ENCODE measurements at regions not wholly inside any gene's neighbourhood (a gene's known extent, or its start where the extent isn't known, plus 50 kb on each side); places are given as distances from the start of the nearest gene placed in this dataset.

DNA sequence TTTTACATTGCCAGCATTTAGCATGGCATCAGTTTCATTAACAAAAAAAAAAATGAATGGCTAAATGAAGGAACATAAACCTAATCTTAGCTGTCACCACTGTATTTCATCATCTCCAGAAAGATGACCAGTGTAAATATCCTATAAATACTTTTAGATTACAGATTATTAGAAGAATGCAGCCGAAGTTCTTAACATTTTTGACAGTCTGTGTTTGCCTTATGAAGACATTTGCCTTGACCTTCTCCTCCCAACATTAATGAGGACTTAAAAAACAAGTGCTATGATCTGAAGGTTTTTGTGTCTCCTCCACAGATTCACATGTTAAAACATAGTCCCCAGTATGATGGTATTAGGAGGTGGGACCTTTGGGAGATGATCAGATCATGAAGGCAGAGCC, 253.0 kb downstream of the SNAPC1 start:
- DNase-seq (ENCODE audit: low spot score) = no peak

DNA sequence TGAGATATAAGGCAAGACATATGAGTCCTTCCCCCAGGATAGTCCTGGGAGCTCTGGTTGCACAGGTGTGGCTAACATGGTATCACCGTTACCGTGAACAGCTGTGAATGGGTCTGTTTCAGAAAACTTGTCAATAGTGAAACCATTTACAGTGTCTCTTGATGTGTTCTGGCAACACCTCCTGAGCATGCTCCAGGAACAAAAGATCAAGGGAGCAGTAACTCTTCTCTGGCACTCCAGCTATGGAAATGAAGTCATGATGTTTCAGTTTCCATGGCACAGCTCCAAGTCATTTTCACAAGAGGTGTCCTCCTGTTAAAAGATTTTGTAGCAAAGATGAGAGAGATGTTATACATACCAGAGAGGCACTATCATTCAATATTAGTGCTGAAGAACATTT, 253.7 kb downstream of the SNAPC1 start:
- no peak for DNase-seq (ENCODE audit: low spot score)

DNA sequence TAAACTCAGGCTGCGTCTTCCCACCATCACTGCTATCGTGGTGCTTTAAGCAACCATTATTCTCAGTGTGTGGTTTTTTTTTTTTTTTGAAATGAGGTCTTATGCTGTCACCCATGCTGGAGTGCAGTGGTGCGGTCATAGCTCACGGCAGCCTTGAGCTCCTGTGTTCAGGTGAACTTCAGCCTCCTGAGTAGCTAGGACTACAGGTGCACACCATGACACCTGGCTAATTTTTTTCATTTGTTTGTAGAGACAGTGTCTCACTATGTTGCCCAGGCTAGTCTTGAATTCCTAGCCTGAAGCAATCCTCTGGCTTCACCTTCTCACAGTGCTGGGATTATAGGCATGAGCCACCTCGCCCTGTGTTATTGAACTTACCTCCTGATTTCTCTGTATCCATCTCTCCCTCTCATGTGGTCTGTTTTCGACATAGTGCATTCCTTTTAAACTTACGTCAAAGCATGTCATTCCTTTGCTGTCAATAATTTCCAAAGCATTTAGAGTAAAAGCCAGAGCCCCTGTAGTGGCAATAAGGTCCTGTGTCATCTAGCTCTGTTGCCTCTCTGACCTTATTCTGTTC, 255.5 kb downstream of the SNAPC1 start:
- DNase-seq (ENCODE audit: low spot score) = no peak

DNA sequence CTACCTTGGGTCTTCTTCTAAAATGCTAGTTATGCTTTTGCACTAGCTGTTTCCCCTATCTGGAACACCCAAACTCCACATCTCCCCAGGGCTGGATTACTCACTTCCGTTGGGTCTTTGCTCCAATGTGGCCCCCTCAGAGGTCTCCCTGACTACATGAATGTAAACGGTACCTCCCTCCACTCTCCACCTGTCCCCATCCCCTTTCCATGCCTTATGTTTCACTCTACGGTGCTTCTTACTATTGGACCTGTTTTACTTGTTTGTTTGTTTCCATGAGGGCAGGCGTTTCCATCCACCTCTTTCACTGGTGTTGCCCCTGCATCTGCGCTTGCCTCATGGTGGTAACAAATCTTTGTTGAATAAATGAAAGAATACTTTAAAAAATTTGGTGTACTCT, 256.4 kb downstream of the SNAPC1 start:
- no peak for DNase-seq (ENCODE audit: low spot score)

DNA sequence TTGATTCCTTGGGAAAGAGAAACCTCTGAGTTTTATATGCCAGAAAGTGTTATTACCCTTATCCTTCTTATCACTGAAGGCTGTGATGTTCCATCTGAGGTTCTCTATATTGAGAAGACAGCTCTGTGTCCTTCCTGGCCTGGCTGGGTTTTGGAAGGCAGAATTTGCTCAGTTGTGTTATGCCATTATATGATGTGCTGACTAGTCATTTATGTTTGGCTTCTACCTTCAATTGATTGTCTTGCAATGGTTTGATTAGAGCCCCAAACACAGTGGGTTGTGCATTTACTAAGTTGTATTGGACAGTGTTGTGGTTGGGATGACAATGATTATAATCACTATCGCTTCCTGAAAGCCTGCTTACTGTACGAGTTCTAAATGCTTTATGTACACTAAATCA, 265.7 kb downstream of the SNAPC1 start:
- no peak for DNase-seq (ENCODE audit: low spot score)

DNA sequence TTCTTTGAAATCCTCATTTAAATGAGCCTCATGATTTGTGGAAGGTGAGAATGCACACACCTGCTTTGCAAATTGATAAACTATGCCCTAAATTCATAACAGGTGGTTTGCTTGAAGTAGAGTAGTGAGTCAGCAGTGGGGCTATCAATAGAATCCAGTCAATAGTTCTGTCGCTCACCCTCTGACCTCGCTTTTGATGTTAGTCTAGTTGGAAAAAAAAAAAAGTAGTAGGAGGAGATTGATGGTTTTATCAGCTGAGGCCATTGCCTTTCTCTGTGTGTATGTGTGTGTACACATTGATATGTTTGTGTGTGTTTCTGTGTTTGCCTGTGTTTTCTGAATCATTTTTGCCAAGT, 267.3 kb downstream of the SNAPC1 start:
- DNase-seq (ENCODE audit: low spot score) = no peak

DNA sequence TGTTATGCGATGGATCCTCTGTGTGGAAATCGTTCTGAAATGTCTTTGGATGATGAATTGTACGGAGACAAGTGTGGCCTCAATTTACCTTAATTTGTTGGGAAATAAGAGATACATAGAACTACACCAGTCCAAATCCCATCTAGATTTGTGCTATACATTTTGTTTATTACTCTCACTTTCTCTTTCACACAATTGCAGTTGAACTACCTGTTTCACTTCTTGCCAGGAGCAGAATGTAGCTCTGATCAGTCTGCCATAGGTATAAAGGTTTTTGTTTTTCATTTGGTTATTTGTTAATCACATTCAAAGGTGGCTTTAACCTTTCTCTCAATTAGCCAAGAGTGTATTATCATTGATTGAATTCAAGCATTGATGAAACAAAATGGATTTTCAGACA, 268.2 kb downstream of the SNAPC1 start:
- no peak for DNase-seq (ENCODE audit: low spot score)

DNA sequence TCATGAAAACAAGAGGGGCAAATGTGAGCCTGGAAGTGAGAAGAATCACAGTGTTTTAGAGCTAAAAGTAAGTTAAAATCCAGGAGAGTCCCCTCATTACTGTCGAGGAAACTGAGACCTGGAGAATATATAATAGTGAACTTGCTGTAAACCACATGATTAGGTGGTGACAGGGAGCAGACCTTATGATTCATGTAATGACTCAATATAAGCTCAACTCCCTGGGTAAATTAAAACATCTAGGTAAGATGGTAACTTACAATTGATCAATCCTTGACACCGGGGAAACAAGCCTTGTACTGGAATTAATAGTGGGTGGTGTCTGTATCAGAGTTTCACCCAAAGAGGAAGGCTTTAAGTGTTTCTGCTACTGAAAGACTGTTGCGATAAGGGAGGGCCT, 269.3 kb downstream of the SNAPC1 start:
- DNase-seq (ENCODE audit: low spot score) = no peak

DNA sequence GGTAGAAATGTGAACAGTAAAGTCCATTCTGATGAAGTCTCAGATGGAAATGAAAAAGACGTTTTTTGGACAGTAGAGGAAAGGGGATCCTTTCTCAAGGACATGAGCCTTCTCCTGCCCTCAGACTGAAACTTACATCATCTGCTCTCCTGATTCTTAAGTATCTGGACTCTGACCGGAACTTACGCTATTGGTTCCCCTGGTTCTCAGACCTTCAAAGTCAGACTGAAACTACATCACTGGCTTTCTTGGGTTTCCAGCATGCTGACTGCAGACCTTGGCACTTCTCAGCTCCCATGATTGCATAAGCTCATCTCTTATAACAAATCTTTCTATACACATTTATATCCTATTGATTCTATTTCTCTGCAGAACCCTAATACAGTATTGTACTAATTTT, 291.0 kb downstream of the SNAPC1 start:
- DNase-seq (ENCODE audit: low spot score) = no peak

DNA sequence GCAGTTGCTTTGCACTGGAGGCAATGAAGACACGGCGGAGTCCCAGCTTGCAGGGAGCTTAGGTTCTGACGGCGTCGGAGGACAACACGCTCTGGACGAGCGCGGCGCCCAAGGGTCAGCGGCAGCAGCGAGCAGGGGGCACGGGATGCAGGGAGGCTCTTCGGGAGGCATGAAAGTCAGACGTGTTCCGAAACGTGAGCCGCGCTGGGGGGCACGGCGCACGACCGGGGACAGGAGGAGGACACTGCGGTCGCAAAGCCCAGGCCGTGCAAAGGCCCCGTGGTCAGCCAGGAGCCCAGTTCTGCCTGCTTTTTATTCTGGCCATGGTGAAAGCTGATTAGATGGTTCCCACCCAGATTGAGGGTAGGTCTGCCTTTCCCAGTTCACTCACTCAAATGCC, 294.6 kb downstream of the SNAPC1 start:
- DNase-seq (ENCODE audit: low spot score) = no peak

DNA sequence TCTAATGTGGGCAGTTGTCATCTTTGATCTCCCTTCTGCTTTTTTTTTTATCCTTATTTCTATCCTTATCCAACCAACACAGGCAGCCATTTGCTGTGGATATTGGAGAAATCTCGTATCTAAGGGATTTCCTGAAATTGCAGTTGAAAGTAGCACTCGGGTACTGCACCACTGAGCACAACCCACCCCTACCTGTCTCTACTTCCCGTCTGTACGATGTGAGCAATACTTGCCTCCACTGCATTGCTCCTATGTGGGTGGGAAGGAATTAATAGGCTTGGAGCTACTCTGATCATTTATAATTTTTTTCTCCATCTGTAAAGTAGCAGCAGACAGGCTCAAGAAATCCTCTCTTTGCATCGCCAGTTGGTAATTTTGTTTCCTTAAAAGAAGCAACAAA, 300.4 kb downstream of the SNAPC1 start:
- no peak for DNase-seq (ENCODE audit: low spot score)

DNA sequence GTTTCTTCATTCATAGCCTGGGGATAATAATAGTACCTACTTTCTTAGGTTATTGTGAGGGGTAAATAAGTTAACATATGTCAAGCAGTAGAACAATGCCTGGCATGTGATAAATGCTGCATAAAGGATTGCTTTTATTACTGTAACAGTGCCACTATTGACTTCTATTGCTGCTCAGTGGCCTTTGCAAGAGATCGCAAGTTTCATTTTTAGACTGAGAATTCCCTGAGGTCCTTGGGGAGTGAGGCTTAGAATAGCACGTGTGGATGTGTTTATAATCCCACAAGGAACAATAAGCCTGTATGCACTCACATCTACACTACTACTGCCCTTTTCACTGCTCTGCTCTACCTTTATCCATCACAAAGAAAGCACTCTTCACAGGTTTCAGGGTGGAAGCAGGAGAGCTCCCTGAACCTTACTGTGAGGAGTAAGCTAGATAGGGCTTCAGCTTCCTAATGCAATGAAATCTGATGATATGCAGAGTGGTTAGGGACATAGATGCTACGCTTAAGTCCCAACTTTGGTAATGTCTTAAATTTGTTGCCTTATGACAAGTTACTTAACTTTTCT, 302.6 kb downstream of the SNAPC1 start:
- DNase-seq (ENCODE audit: low spot score) = no peak

DNA sequence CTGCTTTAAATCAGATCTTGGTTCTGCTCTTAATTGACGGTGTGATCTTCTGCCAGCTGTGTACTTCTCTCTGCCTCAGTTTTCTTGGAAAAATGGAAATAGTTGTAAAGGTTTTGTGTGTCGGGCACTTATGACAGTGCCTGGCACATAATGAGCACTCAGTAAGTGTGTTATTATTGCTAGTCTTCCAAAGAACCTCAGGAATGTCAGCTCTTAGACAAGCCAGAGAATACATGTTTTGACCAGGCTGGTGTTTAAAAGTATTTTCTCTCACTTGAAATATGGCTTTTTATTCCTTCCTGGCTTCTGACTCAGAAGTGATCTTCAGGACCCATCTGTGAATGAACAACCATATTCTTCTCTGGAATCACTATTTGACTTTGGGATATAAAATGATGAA, 304.1 kb downstream of the SNAPC1 start:
- no peak for DNase-seq (ENCODE audit: low spot score)

DNA sequence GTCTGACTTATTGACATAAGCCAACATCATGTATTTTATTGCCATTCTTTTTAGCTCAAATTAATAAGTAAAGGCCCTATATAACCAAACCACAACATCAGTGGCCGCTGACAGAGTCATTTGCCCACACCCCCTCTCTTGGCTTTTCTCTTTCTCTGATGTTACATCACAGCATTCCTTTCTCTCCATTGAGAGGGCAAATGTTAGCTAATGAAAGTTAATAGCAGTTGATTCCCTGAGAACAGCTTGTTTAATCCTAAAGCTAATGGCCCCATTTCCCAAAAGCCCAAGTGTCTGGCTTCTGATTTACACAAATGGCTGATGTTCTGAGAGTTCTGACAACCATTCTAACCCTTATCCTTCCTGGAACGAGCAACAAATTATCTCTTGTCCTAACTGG, 308.8 kb downstream of the SNAPC1 start:
- DNase-seq (ENCODE audit: low spot score) = no peak

DNA sequence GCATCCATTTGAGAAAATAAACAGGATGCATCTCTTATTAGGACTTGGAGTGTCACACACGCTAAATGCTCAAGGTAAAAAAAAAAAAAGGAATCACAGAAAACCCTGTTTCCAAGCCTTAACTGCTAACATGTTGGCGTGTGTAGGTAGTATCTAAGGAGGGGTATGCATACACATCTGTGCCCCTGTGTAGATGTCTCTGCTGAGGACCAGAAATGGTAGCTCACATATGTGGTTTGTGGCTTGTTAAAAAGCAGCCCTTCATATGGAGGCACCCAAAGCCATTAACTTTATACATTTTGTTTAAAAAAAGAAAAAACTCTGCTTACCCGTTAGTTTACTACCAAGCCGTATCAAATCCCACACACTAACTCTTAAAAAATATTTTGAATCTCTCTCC, 314.1 kb downstream of the SNAPC1 start:
- DNase-seq (ENCODE audit: low spot score) = no peak

DNA sequence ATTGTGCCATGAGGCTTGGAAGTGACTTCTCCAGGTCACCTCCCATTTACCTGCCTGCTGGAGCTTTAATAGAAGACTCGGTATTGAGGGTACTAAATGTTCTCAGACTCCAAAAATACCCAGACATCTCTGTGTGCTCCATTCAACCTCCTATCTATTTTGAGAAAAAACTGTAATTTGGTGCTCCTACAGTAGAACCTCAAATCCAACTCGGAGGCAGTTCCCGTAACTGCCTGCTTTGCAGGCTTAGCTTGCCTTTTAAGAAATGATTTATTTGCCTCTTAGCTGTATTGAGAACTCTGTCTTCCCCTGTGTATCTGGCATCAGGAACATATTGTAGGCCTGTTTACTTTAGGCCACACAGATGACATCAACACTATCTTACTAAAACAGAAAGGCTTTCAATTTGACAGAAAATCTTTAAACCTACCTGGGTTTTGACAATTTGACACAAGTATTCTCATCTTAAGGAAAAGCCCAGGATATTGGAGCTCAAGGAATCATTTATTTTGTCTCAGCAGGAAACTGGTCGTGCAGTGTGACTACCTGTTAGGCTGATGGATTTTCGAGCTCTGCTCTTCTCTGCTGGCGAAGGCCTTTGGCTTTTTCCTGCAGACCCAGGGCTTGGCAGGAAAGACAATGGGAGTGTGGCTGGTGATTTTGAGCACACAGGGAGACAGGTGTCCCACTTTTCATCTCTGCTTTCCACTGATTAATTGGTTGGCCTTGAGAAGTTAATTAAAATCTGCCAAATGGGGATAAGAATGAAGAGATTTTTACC, 314.8 kb downstream of the SNAPC1 start:
- no peak for DNase-seq (ENCODE audit: low spot score)

DNA sequence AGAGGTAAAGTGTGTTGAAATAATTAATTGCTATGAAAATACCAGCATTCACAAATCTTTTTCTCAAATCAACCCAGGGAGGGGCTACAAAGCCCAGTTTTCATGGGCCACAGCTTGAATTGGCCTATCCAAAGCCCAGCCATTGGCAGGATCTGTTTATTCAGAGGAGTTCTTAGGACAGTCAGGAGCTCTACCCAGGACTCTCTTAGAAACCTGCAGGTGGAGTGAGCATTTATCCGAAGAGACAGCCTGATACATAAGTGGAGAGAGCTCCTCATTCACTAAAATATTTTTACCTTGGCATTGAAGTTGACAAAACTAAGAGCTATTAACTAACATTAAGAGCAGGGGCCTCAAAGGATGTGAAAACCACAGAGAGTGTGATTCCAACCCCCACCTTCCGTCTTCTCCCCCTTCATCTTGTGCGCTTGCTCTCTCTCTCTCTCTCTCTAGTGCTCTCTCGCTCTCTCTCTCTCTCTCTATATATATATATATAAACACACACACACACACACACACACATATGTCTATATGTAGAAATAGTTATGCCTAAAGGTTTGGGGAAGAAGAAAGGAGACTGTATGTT, 315.5 kb downstream of the SNAPC1 start:
- no peak for DNase-seq (ENCODE audit: low spot score)

DNA sequence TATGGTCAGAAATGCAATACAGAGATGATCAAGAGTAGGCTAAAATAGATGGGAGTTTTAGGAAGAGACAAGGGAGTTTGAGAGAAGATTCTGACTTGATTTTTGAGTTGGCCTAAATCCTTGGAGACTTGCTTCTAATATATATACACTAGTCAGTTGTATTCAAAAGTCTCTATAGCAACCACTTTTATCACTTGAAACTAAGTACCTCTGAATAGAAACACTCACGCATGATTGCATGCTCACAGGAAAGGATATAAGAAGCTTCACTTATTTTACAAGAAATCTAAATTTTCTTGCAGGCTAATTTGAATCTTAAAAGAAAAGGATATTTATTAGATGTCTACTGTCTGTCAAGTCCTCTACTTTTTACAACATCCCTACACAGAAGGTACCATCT, 316.8 kb downstream of the SNAPC1 start:
- DNase-seq (ENCODE audit: low spot score) = no peak

DNA sequence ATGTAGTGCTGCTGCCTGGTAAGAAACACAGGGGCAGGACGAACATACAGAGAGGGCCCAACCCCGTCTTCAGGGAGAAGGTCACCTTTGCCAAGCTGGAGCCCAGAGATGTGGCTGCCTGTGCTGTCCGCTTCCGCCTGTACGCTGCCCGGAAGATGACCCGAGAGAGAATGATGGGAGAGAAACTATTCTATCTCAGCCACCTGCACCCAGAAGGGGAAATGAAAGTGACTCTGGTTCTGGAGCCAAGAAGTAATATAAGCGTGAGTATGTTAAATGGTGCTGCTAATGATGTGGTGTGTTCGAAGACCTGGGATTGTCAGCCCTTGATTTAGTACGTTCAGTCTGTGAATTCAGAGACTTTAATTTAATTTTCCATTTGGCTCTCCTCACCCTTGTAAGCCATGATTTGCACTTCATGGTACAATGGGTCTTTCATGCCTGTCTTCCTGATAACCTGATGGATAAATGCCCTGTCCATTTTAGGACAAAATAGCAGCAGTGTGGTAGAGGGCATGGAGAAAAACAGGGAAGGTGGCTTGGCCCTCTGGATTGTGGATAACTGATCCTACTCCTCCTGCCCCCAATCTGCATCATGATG, 318.9 kb downstream of the SNAPC1 start:
- DNase-seq (ENCODE audit: low spot score) = no peak

DNA sequence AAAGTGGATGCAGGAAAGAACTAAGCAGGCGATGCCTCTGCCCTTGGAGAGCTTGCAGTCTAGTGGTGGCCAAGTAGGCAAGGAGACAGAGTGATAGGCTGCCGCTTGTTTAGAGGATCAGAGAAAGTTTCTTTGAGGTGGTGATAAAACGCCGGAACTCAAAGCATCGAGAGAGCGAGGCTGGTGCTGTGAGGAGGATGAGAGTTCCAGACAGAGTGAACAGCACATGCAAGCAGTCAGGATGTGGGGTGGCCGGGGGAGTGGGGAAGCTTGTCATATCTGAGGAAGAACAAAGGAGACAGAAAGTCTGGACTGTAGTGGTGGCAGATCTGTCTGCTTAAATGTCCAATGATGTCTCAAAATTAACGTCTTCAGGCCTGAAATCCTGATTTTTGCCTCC, 319.7 kb downstream of the SNAPC1 start:
- no peak for DNase-seq (ENCODE audit: low spot score)

DNA sequence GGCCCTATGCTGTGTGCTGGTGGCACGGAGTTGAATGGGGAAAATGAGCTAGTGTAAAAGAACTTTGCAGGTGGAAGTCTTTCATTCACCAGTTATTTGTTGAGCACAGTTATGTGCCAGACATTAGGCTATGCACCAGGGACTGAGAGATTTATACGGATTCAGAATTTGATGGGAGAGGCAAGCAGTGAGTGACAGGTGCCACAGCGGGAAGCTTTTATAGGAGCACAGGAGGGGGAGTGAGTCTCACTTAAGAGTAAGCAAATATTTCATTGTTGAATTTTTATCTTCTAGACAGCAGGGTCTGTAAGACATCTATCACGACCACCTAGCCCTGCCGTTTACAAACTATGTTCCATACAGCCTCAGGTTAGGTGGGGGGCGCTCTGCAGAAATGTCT, 320.6 kb downstream of the SNAPC1 start:
- DNase-seq (ENCODE audit: low spot score) = no peak

DNA sequence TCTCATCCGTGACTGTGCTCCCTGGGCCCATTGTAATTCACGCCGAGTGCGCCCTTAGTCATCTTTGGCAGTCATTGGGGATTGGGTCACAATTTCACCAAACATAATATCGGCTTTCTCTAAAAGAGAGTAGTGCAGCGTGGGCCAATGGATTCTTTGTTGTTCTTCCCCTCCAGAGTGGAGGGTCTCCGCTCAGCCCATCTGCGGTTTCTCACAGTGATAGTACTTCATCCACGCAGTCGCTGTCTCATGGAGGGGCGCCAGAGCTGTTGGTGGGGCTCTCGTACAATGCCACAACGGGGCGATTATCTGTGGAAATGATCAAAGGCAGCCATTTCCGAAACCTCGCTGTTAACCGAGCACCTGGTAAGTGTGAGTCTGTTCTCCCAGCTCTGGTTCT, 321.8 kb downstream of the SNAPC1 start:
- no peak for DNase-seq (ENCODE audit: low spot score)

DNA sequence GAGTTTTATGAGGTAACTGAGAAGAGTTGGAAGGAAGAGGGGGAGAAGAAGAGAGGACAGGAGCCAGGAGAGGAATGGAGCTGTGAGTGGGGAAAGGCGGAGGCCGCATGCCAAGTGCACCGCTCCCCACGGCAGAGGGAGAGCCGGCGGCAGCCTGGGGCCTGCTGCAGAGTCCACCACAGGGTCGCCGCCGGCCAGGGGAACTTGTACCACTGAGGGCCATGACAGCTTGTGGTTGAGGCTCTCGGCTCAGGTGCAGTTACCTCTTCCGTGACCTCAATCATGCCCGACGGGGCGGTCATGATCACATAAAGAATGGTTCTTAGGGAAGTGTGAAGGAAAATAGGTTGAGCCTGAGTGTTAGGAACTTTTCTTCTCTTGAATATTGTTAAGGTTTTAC, 325.0 kb downstream of the SNAPC1 start:
- DNase-seq (ENCODE audit: low spot score) = no peak

Measured in HuH-7 (cell line).